Endothelial cell of umbilical vein (primary cell): ENCODE measurements at regions not wholly inside any gene's neighbourhood (a gene's known extent, or its start where the extent isn't known, plus 50 kb on each side); places are given as distances from the start of the nearest gene placed in this dataset.

Experiments
- BruUV-seq: library from RNA; stranded (reverse); fragments of 400-500 nt; replicated peaks from 2 replicates; lab custom pipeline; 2021; lab: Mats Ljungman, UMichigan
- CTCF ChIA-PET: fragments of 300-600, 350-600 bp; sonication (Branson Sonifier 250); formaldehyde crosslinking; loops from one replicate; lab custom pipeline; 2021; ENCODE audit warnings: antibody characterized with exemption, inconsistent platforms; lab: Charles Lee
- POLR2A ChIA-PET: fragments of 300-600, 350-600 bp; sonication (Branson Sonifier 250); formaldehyde crosslinking; loops from one replicate; lab custom pipeline; 2021; ENCODE audit warnings: antibody characterized with exemption, inconsistent platforms; lab: Charles Lee
- DNase-seq: peaks from one replicate; pipeline ENCODE4 v3.0.0-alpha.2; 2011; ENCODE audit warnings: low read depth, low spot score
- FAIRE-seq: peaks from 2 replicates; lab custom pipeline; 2011; peaks lifted over from hg19 to GRCh38; lab: Jason Lieb, UNC
- H2AFZ ChIP-seq: 2 replicates; pipeline ENCODE4 v1.6.0; 2012; ENCODE audit warnings: low read depth, low read length, control low read depth, inconsistent platforms
- H3K27ac ChIP-seq: 2 replicates; pipeline ENCODE4 v1.5.1; 2011; ENCODE audit warnings: low read depth, mild to moderate bottlenecking, control low read depth, low read length, moderate library complexity; ENCODE audit not compliant: insufficient read depth
- H3K27me3 ChIP-seq, 2 experiments: 2 replicates each; pipeline versions ENCODE4 v1.6.0 to v1.6.1; 2011; ENCODE audit warnings: low read length in 2 of 2, mixed read lengths in 1 of 2; ENCODE audit not compliant: control insufficient read depth in 2 of 2, insufficient read depth in 2 of 2
- H3K36me3 ChIP-seq, 2 experiments: 2 replicates in 1 of 2; 3 replicates in 1 of 2; pipeline ENCODE4 v1.5.1; 2011; ENCODE audit warnings: low read length in 2 of 2, mild to moderate bottlenecking in 1 of 2, moderate library complexity in 1 of 2; ENCODE audit not compliant: control insufficient read depth in 2 of 2, insufficient read depth in 2 of 2; ENCODE audit errors: extremely low read depth in 1 of 2
- H3K4me1 ChIP-seq: 3 replicates; pipeline ENCODE4 v1.5.1; 2011; ENCODE audit warnings: mild to moderate bottlenecking, low read length; ENCODE audit not compliant: control insufficient read depth, insufficient read depth; ENCODE audit errors: extremely low read depth
- H3K4me2 ChIP-seq: 2 replicates; pipeline ENCODE4 v1.6.1; 2011; ENCODE audit warnings: low read length, control low read depth, mixed read lengths; ENCODE audit not compliant: insufficient read depth
- H3K4me3 ChIP-seq, 3 experiments: fragments of 200-600 bp in 1 of 3; sonication (generic), shearing (Covaris generic) in 1 of 3; replicated peaks in 1 of 3; 2 replicates each; pipeline ENCODE4 v1.5.1; 2011 to 2016; ENCODE audit warnings: control low read depth in 3 of 3, low read length in 3 of 3, mild to moderate bottlenecking in 2 of 3, inconsistent platforms in 1 of 3, low read depth in 1 of 3, moderate library complexity in 1 of 3; ENCODE audit not compliant: insufficient read depth in 1 of 3
- H3K79me2 ChIP-seq: 2 replicates; pipeline ENCODE4 v1.6.0; 2012; ENCODE audit warnings: low read length, inconsistent platforms; ENCODE audit not compliant: control insufficient read depth, insufficient read depth
- H3K9ac ChIP-seq: replicated peaks from 2 replicates; pipeline ENCODE3; 2011; ENCODE audit warnings: low read length, control low read depth; ENCODE audit not compliant: insufficient read depth; ENCODE audit errors: extremely low read depth
- H3K9me1 ChIP-seq: replicated peaks from 3 replicates; pipeline ENCODE4 v1.6.0; 2011; ENCODE audit warnings: mild to moderate bottlenecking, low read length; ENCODE audit not compliant: control insufficient read depth, insufficient read depth; ENCODE audit errors: extremely low read depth
- H3K9me3 ChIP-seq: replicated peaks from 2 replicates; pipeline ENCODE4 v1.5.1; 2012; ENCODE audit warnings: low read length, inconsistent platforms; ENCODE audit not compliant: control insufficient read depth, insufficient read depth
- H4K20me1 ChIP-seq: replicated peaks from 2 replicates; pipeline ENCODE3; 2011; ENCODE audit warnings: mild to moderate bottlenecking, low read length; ENCODE audit not compliant: control insufficient read depth, insufficient read depth; ENCODE audit errors: extremely low read depth
- CTCF ChIP-seq, 2 donors: IDR thresholded peaks; 1 replicate in 1 of 2; 2 replicates in 1 of 2; pipeline ENCODE4 v1.5.1; 2011; ENCODE audit warnings: low read length in 2 of 2, mild to moderate bottlenecking in 2 of 2, moderate library complexity in 2 of 2, control low read depth in 1 of 2, inconsistent platforms in 1 of 2, low read depth in 1 of 2; ENCODE audit not compliant: insufficient read depth in 1 of 2; ENCODE audit errors: extremely low read depth in 1 of 2
- EZH2 ChIP-seq: IDR thresholded peaks from 2 replicates; pipeline ENCODE4 v1.6.1; 2012; ENCODE audit warnings: borderline replicate concordance, low read depth, mild to moderate bottlenecking, moderate library complexity, low read length, inconsistent platforms; ENCODE audit not compliant: severe bottlenecking
- FOS ChIP-seq: IDR thresholded peaks from 2 replicates; pipeline ENCODE4 v1.6.1; 2011; ENCODE audit warnings: mild to moderate bottlenecking, low read length, moderate library complexity, borderline replicate concordance; ENCODE audit not compliant: insufficient read depth
- GATA2 ChIP-seq: IDR thresholded peaks from 2 replicates; pipeline ENCODE4 v1.7.0; 2011; ENCODE audit warnings: low read depth, mild to moderate bottlenecking, moderate library complexity, mixed read lengths, low read length; ENCODE audit not compliant: insufficient read length, insufficient read depth
- JUN ChIP-seq: IDR thresholded peaks from 2 replicates; pipeline ENCODE4 v1.6.1; 2011; ENCODE audit warnings: borderline replicate concordance, low read depth; ENCODE audit not compliant: insufficient read length, insufficient read depth
- MAX ChIP-seq: IDR thresholded peaks from 2 replicates; pipeline ENCODE4 v1.6.1; 2011; ENCODE audit not compliant: insufficient read depth, insufficient read length
- MYC ChIP-seq: IDR thresholded peaks from one replicate; pipeline ENCODE4 v1.6.1; 2011; ENCODE audit warnings: mild to moderate bottlenecking, low read depth, low read length
- POLR2A ChIP-seq: IDR thresholded peaks from 2 replicates; pipeline ENCODE4 v1.6.1; 2012; ENCODE audit warnings: low read depth, mild to moderate bottlenecking, control low read depth, low read length
- POLR2AphosphoS5 ChIP-seq: IDR thresholded peaks from 2 replicates; pipeline ENCODE4 v1.6.1; 2012; ENCODE audit warnings: low read depth, mild to moderate bottlenecking, control low read depth, low read length, moderate library complexity; ENCODE audit not compliant: insufficient read depth
- dilution Hi-C: fragments of 300-500 bp; cut with MboI; formaldehyde crosslinking; loops from one replicate; pipeline ENCODE4 v1.15.0; 2019; ENCODE audit warnings: low sequenced_read_pairs; ENCODE audit not compliant: extremely low pct_ligation_motif_present
- intact Hi-C: fragments of 100-400 bp; cut with micrococcal nuclease; formaldehyde crosslinking; loops from one replicate; pipeline ENCODE4 v1.10.0; 2022

- H3K9ac ChIP-seq, result no peak overlapping the region
- DNase-seq, result no peak
- no peak overlapping the region for H3K4me2 ChIP-seq
- H3K79me2 ChIP-seq, result no peaks in the 10 kb centered on the region
- H4K20me1 ChIP-seq, result no peaks in the 10 kb centered on the region
- H3K4me3 ChIP-seq, result no peak overlapping the region
- ChIA-PET POLR2A (no interaction called here), CTCF (no interaction called here)
- H3K9me1 ChIP-seq, result no peaks in the 10 kb centered on the region
- H3K4me1 ChIP-seq, result no peaks in the 10 kb centered on the region
- TF ChIP-seq MAX (no peak), POLR2A (no peak), FOS (no peak), GATA2 (no peak), EZH2 (no peak), JUN (no peak), MYC (no peak), POLR2AphosphoS5 (no peak), CTCF (IDR thresholded peaks at IDR 0.05; ENCODE audit: extremely low read depth in 1 of 2, insufficient read depth in 1 of 2, low read depth in 1 of 2, low read length in 2 of 2) (no peak)
- H3K27me3 ChIP-seq, result no peaks in the 10 kb centered on the region
- dilution Hi-C loops (no loop called here), intact Hi-C loops (no loop called here)
- no peak for FAIRE-seq
- peaks cover 3% of the 10 kb centered on the region for H3K9me3 ChIP-seq
- no TSS peak for BruUV-seq
- H3K27ac ChIP-seq, result no peak overlapping the region
- H3K36me3 ChIP-seq, result no peaks in the 10 kb centered on the region
- no peak overlapping the region for H2AFZ ChIP-seq
These were observed 337.5 kb downstream of the NPIPA8 start for GRCh38 chr16:17998996-17999395.
